NCI-H2196 treated with DMSO at 0.1 percent for 48 hours (cell line): ENCODE measurements at regions not wholly inside any gene's neighbourhood (a gene's known extent, or its start where the extent isn't known, plus 50 kb on each side); places are given as distances from the start of the nearest gene placed in this dataset.
A peak's percentile ranks its signal among the peaks of the same experiment; 100 is the strongest.

ENCODE experiments used
- DNase-seq: peaks from one replicate; lab custom pipeline; 2025; ENCODE audit not compliant: unreplicated experiment; lab: John Stamatoyannopoulos, UW

GRCh38 chr2:122101319-122101718 is 345.9 kb downstream of the TSN start:
- no peak for DNase-seq

GRCh38 chr2:122105171-122105876 is 349.9 kb downstream of the TSN start:
- DNase-seq, result no peak

- no peak for DNase-seq
Observed at GRCh38 chr2:122105877-122106206, 350.4 kb downstream of the TSN start.

GRCh38 chr2:122108186-122108585 is 352.7 kb downstream of the TSN start:
- DNase-seq, result no peak

GRCh38 chr2:122112216-122113005 is 357.0 kb downstream of the TSN start:
- DNase-seq, result peak; percentile 3

- no peak for DNase-seq
Observed at GRCh38 chr2:122114421-122114820, 359.0 kb downstream of the TSN start.

- no peak for DNase-seq
Observed at GRCh38 chr2:122117371-122117770, 361.9 kb downstream of the TSN start.

- no peak for DNase-seq
Observed at GRCh38 chr2:122129399-122129798, 373.9 kb downstream of the TSN start.

GRCh38 chr2:122132147-122132691 is 376.8 kb downstream of the TSN start:
- DNase-seq, result no peak

GRCh38 chr2:122135021-122135937 is 379.8 kb downstream of the TSN start:
- DNase-seq, result no peak

- DNase-seq, result peak; percentile 2
Observed at GRCh38 chr2:122136056-122136455, 380.6 kb downstream of the TSN start.

GRCh38 chr2:122138561-122138960 is 383.1 kb downstream of the TSN start:
- no peak for DNase-seq

- no peak for DNase-seq
Observed at GRCh38 chr2:122139739-122140420, 384.4 kb downstream of the TSN start.

- no peak for DNase-seq
Observed at GRCh38 chr2:122144884-122145283, 389.4 kb downstream of the TSN start.

- DNase-seq, result peak; percentile 22
Observed at GRCh38 chr2:122145856-122146255, 390.4 kb downstream of the TSN start.

GRCh38 chr2:122148128-122148767 is 392.8 kb downstream of the TSN start:
- no peak for DNase-seq

- DNase-seq, result no peak
Observed at GRCh38 chr2:122150524-122151280, 395.3 kb downstream of the TSN start.

- DNase-seq, result no peak
Observed at GRCh38 chr2:122152571-122152970, 397.1 kb downstream of the TSN start.

- no peak for DNase-seq
Observed at GRCh38 chr2:122156176-122156890, 400.9 kb downstream of the TSN start.
